Spleen (tissue), 11 donors: ENCODE measurements at regions not wholly inside any gene's neighbourhood (a gene's known extent, or its start where the extent isn't known, plus 50 kb on each side); places are given as distances from the start of the nearest gene placed in this dataset.

ENCODE experiments used
- DNase-seq: peaks from one replicate; pipeline ENCODE4 v3.0.0-alpha.2; 2020
- H3K27ac ChIP-seq, 8 donors: fragments of 200-600 bp; sonication (generic) in 7 of 8; 1 replicate in 4 of 8; 2 replicates in 4 of 8; pipeline versions ENCODE4 v1.5.0 to v1.8.0; 2016 to 2021; ENCODE audit warnings: inconsistent platforms in 4 of 8, mild to moderate bottlenecking in 4 of 8, moderate library complexity in 1 of 8
- H3K27me3 ChIP-seq, 7 donors: fragments of 200-600 bp; sonication (generic) in 6 of 7; replicated peaks in 1 of 7; 1 replicate in 4 of 7; 2 replicates in 3 of 7; pipeline versions ENCODE4 v1.5.0 to v1.8.0; 2016 to 2021; ENCODE audit warnings: inconsistent platforms in 3 of 7, mild to moderate bottlenecking in 1 of 7
- H3K36me3 ChIP-seq, 6 donors: fragments of 200-600 bp; sonication (generic) in 5 of 6; 1 replicate in 4 of 6; 2 replicates in 2 of 6; pipeline versions ENCODE4 v1.5.0 to v1.8.0; 2016 to 2021; ENCODE audit warnings: inconsistent platforms in 2 of 6
- H3K4me1 ChIP-seq, 6 donors: fragments of 200-600 bp; sonication (generic) in 5 of 6; 1 replicate in 3 of 6; 2 replicates in 3 of 6; pipeline versions ENCODE4 v1.5.0 to v1.8.0; 2016 to 2021; ENCODE audit warnings: inconsistent platforms in 3 of 6
- H3K4me3 ChIP-seq, 8 donors: fragments of 200-600 bp; sonication (generic) in 7 of 8; 1 replicate in 4 of 8; 2 replicates in 4 of 8; pipeline versions ENCODE4 v1.5.0 to v1.8.0; 2016 to 2021; ENCODE audit warnings: inconsistent platforms in 4 of 8, mild to moderate bottlenecking in 4 of 8, moderate library complexity in 2 of 8
- H3K9me3 ChIP-seq, 8 donors: fragments of 200-600 bp; sonication (generic) in 7 of 8; 1 replicate in 4 of 8; 2 replicates in 4 of 8; pipeline versions ENCODE4 v1.5.0 to v1.8.0; 2016 to 2021; ENCODE audit warnings: inconsistent platforms in 4 of 8
- CTCF ChIP-seq, 11 experiments: fragments of 200-600 bp in 7 of 11; fragments of 450-650 bp in 4 of 11; sonication (generic) in 4 of 11; IDR thresholded peaks in 8 of 11; conservative IDR thresholded peaks in 3 of 11; 1 replicate in 7 of 11; 2 replicates in 4 of 11; pipeline versions ENCODE4 v1.4.0 to v1.8.0; 2016 to 2021; ENCODE audit warnings: antibody characterized with exemption in 11 of 11, inconsistent platforms in 4 of 11, mild to moderate bottlenecking in 1 of 11
- POLR2A ChIP-seq, 3 donors: fragments of 450-650 bp; IDR thresholded peaks; one replicate each; pipeline ENCODE4 v1.5.1; 2017; ENCODE audit warnings: antibody characterized with exemption in 3 of 3, mild to moderate bottlenecking in 1 of 3
- POLR2AphosphoS5 ChIP-seq, 3 donors: sonication (generic); formaldehyde crosslinking; IDR thresholded peaks; one replicate each; pipeline ENCODE4 v1.5.1; 2017; ENCODE audit warnings: antibody characterized with exemption in 3 of 3
- WGBS, 5 donors: extraction: QIAGEN DNeasy Blood & Tissue Kit in 3 of 5; methylation state at CpG; one replicate each; pipeline versions ENCODE4 v1.1.5 to v1.1.7; 2013 to 2018; 5-methylcytosine and 5-hydroxymethylcytosine counted together
- intact Hi-C: fragments of 100-400 bp; cut with DNase I; formaldehyde crosslinking; loops from one replicate; pipeline ENCODE4 v1.15.0; 2023; ENCODE audit warnings: low total_unique reads
- donor health status: healthy with polysubstance abuse.
- donor health status: DM: no; HTN: no; CAD: no; lungs with moderate emphysema.
- donor health status: DM: no; HTN: no; CAD: no.
- donor health status: Bipolar disorder and iron deficiency.
- donor health status: healthy.
- donor health status: DM: no; HTN: no; CAD: no.
- donor health status: DM: yes; HTN: yes; CAD: no.

- Histone ChIP-seq H3K27ac (no peak overlapping the region), H3K36me3 (no peaks in the 10 kb centered on the region), H3K27me3 (peaks cover 0 to 6% (median 0%) of the 10 kb centered on the region in 7 donors), H3K4me1 (no peaks in the 10 kb centered on the region), H3K4me3 (no peak overlapping the region), H3K9me3 (no peaks in the 10 kb centered on the region)
- TF ChIP-seq CTCF (IDR thresholded peaks at IDR 0.05 in 8 of 11, conservative IDR thresholded peaks at IDR 0.05 in 3 of 11) (no peak), POLR2A (IDR thresholded peaks at IDR 0.05) (no peak), POLR2AphosphoS5 (IDR thresholded peaks at IDR 0.05) (no peak)
- WGBS, 5 donors: 79 to 92% (median 85%) methylated on average over 13 to 14 of the region's 14 CpGs
- intact Hi-C loops: no loop called here
- no peak for DNase-seq
These were observed 196.7 kb upstream of the CDH4 start for GRCh38 chr20:61055180-61056010.

GRCh38 chr20:61056116-61056515 is 195.9 kb upstream of the CDH4 start:
- no peak overlapping the region for H3K27ac ChIP-seq
- no peaks in the 10 kb centered on the region for H3K36me3 ChIP-seq
- H3K4me1 ChIP-seq: no peaks in the 10 kb centered on the region
- H3K27me3 ChIP-seq: peaks cover 0 to 6% (median 0%) of the 10 kb centered on the region in 7 donors
- TF ChIP-seq POLR2A (IDR thresholded peaks at IDR 0.05) (no peak), CTCF (IDR thresholded peaks at IDR 0.05 in 8 of 11, conservative IDR thresholded peaks at IDR 0.05 in 3 of 11) (no peak), POLR2AphosphoS5 (IDR thresholded peaks at IDR 0.05) (no peak)
- H3K4me3 ChIP-seq: no peak overlapping the region
- DNase-seq: no peak
- intact Hi-C loops: no loop called here
- WGBS, 5 donors: 77 to 92% (median 84%) methylated on average over 5 to 10 of the region's 10 CpGs
- peaks cover 0 to 4% (median 0%) of the 10 kb centered on the region in 8 donors for H3K9me3 ChIP-seq

- H3K9me3 ChIP-seq: peaks cover 0 to 11% (median 3%) of the 10 kb centered on the region in 8 donors
- no peak overlapping the region for H3K27ac ChIP-seq
- WGBS, 5 donors: 70 to 80% (median 76%) methylated on average over 4 to 16 of the region's 16 CpGs
- peaks cover 0 to 6% (median 0%) of the 10 kb centered on the region in 7 donors for H3K27me3 ChIP-seq
- no peak for TF ChIP-seq POLR2AphosphoS5 (IDR thresholded peaks at IDR 0.05)
- no peak for TF ChIP-seq CTCF (IDR thresholded peaks at IDR 0.05 in 8 of 11, conservative IDR thresholded peaks at IDR 0.05 in 3 of 11)
- TF ChIP-seq POLR2A (IDR thresholded peaks at IDR 0.05): no peak
- no peaks in the 10 kb centered on the region for H3K36me3 ChIP-seq
- no peak overlapping the region for H3K4me3 ChIP-seq
- intact Hi-C loops: no loop called here
- H3K4me1 ChIP-seq: no peaks in the 10 kb centered on the region
- DNase-seq: no peak
These were observed 195.2 kb upstream of the CDH4 start for GRCh38 chr20:61056627-61057442.
